Spleen (tissue), 11 donors: ENCODE measurements at regions not wholly inside any gene's neighbourhood (a gene's known extent, or its start where the extent isn't known, plus 50 kb on each side); places are given as distances from the start of the nearest gene placed in this dataset.

Source experiments
- DNase-seq: peaks from one replicate; pipeline ENCODE4 v3.0.0-alpha.2; 2020
- H3K27ac ChIP-seq, 8 donors: fragments of 200-600 bp; sonication (generic) in 7 of 8; 1 replicate in 4 of 8; 2 replicates in 4 of 8; pipeline versions ENCODE4 v1.5.0 to v1.8.0; 2016 to 2021; ENCODE audit warnings: inconsistent platforms in 4 of 8, mild to moderate bottlenecking in 4 of 8, moderate library complexity in 1 of 8
- H3K27me3 ChIP-seq, 7 donors: fragments of 200-600 bp; sonication (generic) in 6 of 7; replicated peaks in 1 of 7; 1 replicate in 4 of 7; 2 replicates in 3 of 7; pipeline versions ENCODE4 v1.5.0 to v1.8.0; 2016 to 2021; ENCODE audit warnings: inconsistent platforms in 3 of 7, mild to moderate bottlenecking in 1 of 7
- H3K36me3 ChIP-seq, 6 donors: fragments of 200-600 bp; sonication (generic) in 5 of 6; 1 replicate in 4 of 6; 2 replicates in 2 of 6; pipeline versions ENCODE4 v1.5.0 to v1.8.0; 2016 to 2021; ENCODE audit warnings: inconsistent platforms in 2 of 6
- H3K4me1 ChIP-seq, 6 donors: fragments of 200-600 bp; sonication (generic) in 5 of 6; 1 replicate in 3 of 6; 2 replicates in 3 of 6; pipeline versions ENCODE4 v1.5.0 to v1.8.0; 2016 to 2021; ENCODE audit warnings: inconsistent platforms in 3 of 6
- H3K4me3 ChIP-seq, 8 donors: fragments of 200-600 bp; sonication (generic) in 7 of 8; 1 replicate in 4 of 8; 2 replicates in 4 of 8; pipeline versions ENCODE4 v1.5.0 to v1.8.0; 2016 to 2021; ENCODE audit warnings: inconsistent platforms in 4 of 8, mild to moderate bottlenecking in 4 of 8, moderate library complexity in 2 of 8
- H3K9me3 ChIP-seq, 8 donors: fragments of 200-600 bp; sonication (generic) in 7 of 8; 1 replicate in 4 of 8; 2 replicates in 4 of 8; pipeline versions ENCODE4 v1.5.0 to v1.8.0; 2016 to 2021; ENCODE audit warnings: inconsistent platforms in 4 of 8
- POLR2A ChIP-seq, 3 donors: fragments of 450-650 bp; IDR thresholded peaks; one replicate each; pipeline ENCODE4 v1.5.1; 2017; ENCODE audit warnings: antibody characterized with exemption in 3 of 3, mild to moderate bottlenecking in 1 of 3
- POLR2AphosphoS5 ChIP-seq, 3 donors: sonication (generic); formaldehyde crosslinking; IDR thresholded peaks; one replicate each; pipeline ENCODE4 v1.5.1; 2017; ENCODE audit warnings: antibody characterized with exemption in 3 of 3
- WGBS, 5 donors: extraction: QIAGEN DNeasy Blood & Tissue Kit in 3 of 5; methylation state at CpG; one replicate each; pipeline versions ENCODE4 v1.1.5 to v1.1.7; 2013 to 2018; 5-methylcytosine and 5-hydroxymethylcytosine counted together
- intact Hi-C: fragments of 100-400 bp; cut with DNase I; formaldehyde crosslinking; loops from one replicate; pipeline ENCODE4 v1.15.0; 2023; ENCODE audit warnings: low total_unique reads
- TF ChIP-seq, protein P1 (sequence below), 11 experiments: fragments of 200-600 bp in 7 of 11; fragments of 450-650 bp in 4 of 11; sonication (generic) in 4 of 11; IDR thresholded peaks in 8 of 11; conservative IDR thresholded peaks in 3 of 11; 1 replicate in 7 of 11; 2 replicates in 4 of 11; pipeline versions ENCODE4 v1.4.0 to v1.8.0; 2016 to 2021; ENCODE audit warnings: antibody characterized with exemption in 11 of 11, inconsistent platforms in 4 of 11, mild to moderate bottlenecking in 1 of 11
- donor health status: healthy with polysubstance abuse.
- donor health status: DM: no; HTN: no; CAD: no; lungs with moderate emphysema.
- donor health status: DM: no; HTN: no; CAD: no.
- donor health status: Bipolar disorder and iron deficiency.
- donor health status: healthy.
- donor health status: DM: no; HTN: no; CAD: no.
- donor health status: DM: yes; HTN: yes; CAD: no.

DNA sequence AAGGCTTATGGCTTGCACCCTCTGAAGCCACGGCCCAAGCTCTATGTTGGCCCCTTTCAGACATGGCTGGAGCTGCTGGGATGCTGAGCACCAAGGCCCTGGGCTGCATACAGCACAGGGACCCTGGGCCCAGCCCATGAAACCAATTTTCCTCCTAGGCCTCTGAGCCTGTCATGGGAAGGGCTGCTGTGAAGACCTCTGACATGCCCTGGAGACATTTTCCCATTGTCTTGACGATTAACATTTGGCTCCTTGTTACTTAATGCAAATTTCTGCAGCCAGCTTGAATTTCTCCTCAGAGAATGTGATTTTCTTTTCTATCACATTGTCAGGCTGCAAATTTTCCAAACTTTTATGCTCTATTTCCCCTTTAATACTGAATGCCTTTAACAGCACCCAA is 844.7 kb downstream of the PCDH18 start:
- H3K27ac ChIP-seq, result no peak overlapping the region
- DNase-seq, result no peak
- intact Hi-C loops, result no loop called here
- no peaks in the 10 kb centered on the region for H3K36me3 ChIP-seq
- H3K9me3 ChIP-seq, result no peaks in the 10 kb centered on the region
- no peaks in the 10 kb centered on the region for H3K27me3 ChIP-seq
- H3K4me3 ChIP-seq, result no peak overlapping the region
- no peaks in the 10 kb centered on the region for H3K4me1 ChIP-seq
- TF ChIP-seq POLR2AphosphoS5 (IDR thresholded peaks at IDR 0.05) (no peak), POLR2A (IDR thresholded peaks at IDR 0.05) (no peak)
- TF ChIP-seq, protein P1, sequence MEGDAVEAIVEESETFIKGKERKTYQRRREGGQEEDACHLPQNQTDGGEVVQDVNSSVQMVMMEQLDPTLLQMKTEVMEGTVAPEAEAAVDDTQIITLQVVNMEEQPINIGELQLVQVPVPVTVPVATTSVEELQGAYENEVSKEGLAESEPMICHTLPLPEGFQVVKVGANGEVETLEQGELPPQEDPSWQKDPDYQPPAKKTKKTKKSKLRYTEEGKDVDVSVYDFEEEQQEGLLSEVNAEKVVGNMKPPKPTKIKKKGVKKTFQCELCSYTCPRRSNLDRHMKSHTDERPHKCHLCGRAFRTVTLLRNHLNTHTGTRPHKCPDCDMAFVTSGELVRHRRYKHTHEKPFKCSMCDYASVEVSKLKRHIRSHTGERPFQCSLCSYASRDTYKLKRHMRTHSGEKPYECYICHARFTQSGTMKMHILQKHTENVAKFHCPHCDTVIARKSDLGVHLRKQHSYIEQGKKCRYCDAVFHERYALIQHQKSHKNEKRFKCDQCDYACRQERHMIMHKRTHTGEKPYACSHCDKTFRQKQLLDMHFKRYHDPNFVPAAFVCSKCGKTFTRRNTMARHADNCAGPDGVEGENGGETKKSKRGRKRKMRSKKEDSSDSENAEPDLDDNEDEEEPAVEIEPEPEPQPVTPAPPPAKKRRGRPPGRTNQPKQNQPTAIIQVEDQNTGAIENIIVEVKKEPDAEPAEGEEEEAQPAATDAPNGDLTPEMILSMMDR (IDR thresholded peaks at IDR 0.05 in 8 of 11, conservative IDR thresholded peaks at IDR 0.05 in 3 of 11), result no peak
- WGBS, 5 donors, result 67 to 79% (median 69%) methylated on average over 2 of the region's 2 CpGs

DNA sequence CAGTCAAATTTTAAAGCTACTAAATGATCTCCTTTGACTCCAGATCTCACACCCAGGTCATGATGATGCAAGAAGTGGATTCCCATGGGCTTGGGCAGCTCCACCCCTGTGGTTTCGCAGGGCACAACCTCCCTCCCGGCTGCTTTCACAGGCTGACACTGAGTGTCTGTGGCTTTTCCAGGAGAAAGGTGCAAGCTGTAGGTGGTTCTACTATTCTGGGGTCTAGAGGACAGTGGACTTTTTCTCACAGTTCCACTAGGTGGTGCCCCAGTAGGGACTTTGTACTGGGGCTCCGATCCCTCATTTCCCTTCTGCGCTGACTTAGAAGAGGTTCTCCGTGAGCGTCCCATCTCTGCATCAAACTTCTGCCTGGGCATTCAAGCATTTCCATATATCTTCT is 845.2 kb downstream of the PCDH18 start:
- Histone ChIP-seq H3K4me1 (no peaks in the 10 kb centered on the region), H3K9me3 (no peaks in the 10 kb centered on the region), H3K36me3 (no peaks in the 10 kb centered on the region), H3K27me3 (no peaks in the 10 kb centered on the region), H3K4me3 (no peak overlapping the region), H3K27ac (no peak overlapping the region)
- TF ChIP-seq, protein P1 (IDR thresholded peaks at IDR 0.05 in 8 of 11, conservative IDR thresholded peaks at IDR 0.05 in 3 of 11), result no peak
- no peak for TF ChIP-seq POLR2A (IDR thresholded peaks at IDR 0.05)
- TF ChIP-seq POLR2AphosphoS5 (IDR thresholded peaks at IDR 0.05), result no peak
- peak; percentile 61 for DNase-seq
- WGBS, 5 donors, result 66 to 91% (median 85%) methylated on average over 6 of the region's 6 CpGs
- intact Hi-C loops, result no loop called here

DNA sequence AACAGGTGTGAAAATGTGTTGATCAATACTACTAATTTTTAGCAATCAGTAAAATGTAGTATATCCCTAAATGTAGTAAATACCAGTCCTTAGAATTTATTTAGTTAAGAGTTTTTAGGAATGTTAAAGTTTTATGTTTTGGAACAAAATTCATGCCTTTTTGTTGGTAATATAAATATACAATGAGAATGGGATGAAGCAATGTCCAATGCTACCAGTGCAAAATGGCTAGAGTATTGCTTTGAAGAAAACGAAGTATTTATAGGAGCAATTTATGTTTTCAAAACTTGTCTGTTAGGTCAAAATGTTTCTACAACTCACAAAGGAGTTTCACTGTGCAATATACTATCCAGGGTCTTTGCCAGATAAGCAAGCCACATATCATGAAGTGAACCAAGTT is 851.5 kb downstream of the PCDH18 start:
- intact Hi-C loops, result no loop called here
- no peak for DNase-seq
- Histone ChIP-seq H3K4me1 (no peaks in the 10 kb centered on the region), H3K36me3 (no peaks in the 10 kb centered on the region), H3K27me3 (no peaks in the 10 kb centered on the region), H3K4me3 (no peak overlapping the region), H3K9me3 (no peaks in the 10 kb centered on the region), H3K27ac (no peak overlapping the region)
- TF ChIP-seq, protein P1 (IDR thresholded peaks at IDR 0.05 in 8 of 11, conservative IDR thresholded peaks at IDR 0.05 in 3 of 11), result no peak
- no peak for TF ChIP-seq POLR2A (IDR thresholded peaks at IDR 0.05)
- TF ChIP-seq POLR2AphosphoS5 (IDR thresholded peaks at IDR 0.05), result no peak
- WGBS, 5 donors, result 45 to 71% (median 53%) methylated on average over 1 of the region's 1 CpG

DNA sequence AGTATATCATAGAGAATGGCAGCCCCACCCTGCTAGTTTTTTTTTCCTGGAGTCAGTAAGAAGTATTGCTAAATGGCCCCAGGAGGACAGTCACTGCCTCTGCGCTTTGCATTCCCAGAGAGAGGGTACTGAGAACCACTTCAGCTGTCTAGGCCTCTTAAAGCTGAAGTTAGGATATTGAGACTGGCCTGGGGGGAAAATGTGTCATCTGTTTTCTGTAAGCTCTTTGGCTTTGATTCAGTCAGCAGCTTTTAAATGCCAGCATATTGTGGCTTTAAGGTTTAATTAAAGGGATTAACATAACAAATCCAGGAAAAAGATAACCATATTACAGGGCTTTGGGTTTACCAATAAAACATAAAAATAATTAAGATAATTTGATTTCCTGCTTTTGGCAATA is 852.0 kb downstream of the PCDH18 start:
- TF ChIP-seq, protein P1 (IDR thresholded peaks at IDR 0.05 in 8 of 11, conservative IDR thresholded peaks at IDR 0.05 in 3 of 11), result no peak
- TF ChIP-seq POLR2A (IDR thresholded peaks at IDR 0.05) (no peak), POLR2AphosphoS5 (IDR thresholded peaks at IDR 0.05) (no peak)
- DNase-seq, result no peak
- WGBS, 5 donors, result 67 to 97% (median 74%) methylated on average over 1 of the region's 1 CpG
- Histone ChIP-seq H3K36me3 (no peaks in the 10 kb centered on the region), H3K4me1 (no peaks in the 10 kb centered on the region), H3K27me3 (no peaks in the 10 kb centered on the region), H3K9me3 (no peaks in the 10 kb centered on the region), H3K4me3 (no peak overlapping the region), H3K27ac (no peak overlapping the region)
- intact Hi-C loops, result no loop called here
